Caco-2 (cell line): ENCODE measurements at regions not wholly inside any gene's neighbourhood (a gene's known extent, or its start where the extent isn't known, plus 50 kb on each side); places are given as distances from the start of the nearest gene placed in this dataset.

ENCODE experiments used
- BruUV-seq: library from RNA; stranded (reverse); fragments of 400-500 nt; replicated peaks from 2 replicates; lab custom pipeline; 2021; lab: Mats Ljungman, UMichigan
- CTCF ChIA-PET: fragments of 300-600 bp; sonication (Branson Sonifier 250); formaldehyde crosslinking; loops from one replicate; lab custom pipeline; 2022; ENCODE audit warnings: antibody characterized with exemption; lab: Charles Lee
- POLR2A ChIA-PET: fragments of 300-600 bp; sonication (Branson Sonifier 250); formaldehyde crosslinking; loops from one replicate; lab custom pipeline; 2022; ENCODE audit warnings: antibody characterized with exemption; lab: Charles Lee
- DNase-seq, 2 experiments: peaks; one replicate each; pipeline versions ENCODE4 v3.0.0 to v3.0.0-alpha.2; 2020 to 2022
- H3K27me3 ChIP-seq: replicated peaks from 2 replicates; pipeline ENCODE4 v1.6.0; 2011; ENCODE audit warnings: low read length; ENCODE audit not compliant: control insufficient read depth, insufficient read depth
- H3K36me3 ChIP-seq: 2 replicates; pipeline ENCODE4 v1.5.1; 2011; ENCODE audit warnings: low read length; ENCODE audit not compliant: control insufficient read depth, insufficient read depth
- H3K4me1 ChIP-seq: fragments of 250-450 bp; sonication (Bioruptor Pico); 2 replicates; pipeline ENCODE4 v1.5.1; 2020; ENCODE audit warnings: mild to moderate bottlenecking
- H3K4me3 ChIP-seq: 2 replicates; pipeline ENCODE4 v1.5.1; 2011; ENCODE audit warnings: low read depth, mild to moderate bottlenecking, control low read depth, low read length
- H3K9me3 ChIP-seq: fragments of 250-450 bp; sonication (Bioruptor Pico); 2 replicates; pipeline ENCODE4 v1.5.1; 2020; ENCODE audit warnings: mild to moderate bottlenecking, moderate library complexity
- H3K27ac Mint-ChIP-seq: one replicate; pipeline ENCODE4 v1.8.0; 2022; ENCODE audit warnings: mixed read lengths; ENCODE audit not compliant: unreplicated experiment
- H3K27me3 Mint-ChIP-seq: one replicate; pipeline ENCODE4 v1.8.0; 2022; ENCODE audit warnings: mixed read lengths; ENCODE audit not compliant: insufficient read depth, unreplicated experiment
- H3K36me3 Mint-ChIP-seq: one replicate; pipeline ENCODE4 v1.8.0; 2022; ENCODE audit warnings: mild to moderate bottlenecking, mixed read lengths; ENCODE audit not compliant: insufficient read depth, unreplicated experiment
- H3K4me1 Mint-ChIP-seq: one replicate; pipeline ENCODE4 v1.8.0; 2022; ENCODE audit warnings: low read depth, mixed read lengths; ENCODE audit not compliant: unreplicated experiment
- H3K4me3 Mint-ChIP-seq: one replicate; pipeline ENCODE4 v1.8.0; 2022; ENCODE audit warnings: mild to moderate bottlenecking, moderate library complexity, mixed read lengths; ENCODE audit not compliant: unreplicated experiment
- H3K9me3 Mint-ChIP-seq: one replicate; pipeline ENCODE4 v1.8.0; 2022; ENCODE audit warnings: mixed read lengths; ENCODE audit not compliant: unreplicated experiment
- intact Hi-C: fragments of 100-400 bp; cut with micrococcal nuclease; formaldehyde crosslinking; loops from one replicate; pipeline ENCODE4 v1.10.0; 2022; ENCODE audit not compliant: unreplicated experiment
- TF ChIP-seq, protein P1 (sequence below), 2 experiments: fragments of 200-600 bp in 1 of 2; IDR thresholded peaks; 1 replicate in 1 of 2; 2 replicates in 1 of 2; pipeline versions ENCODE4 v1.5.1 to v1.8.0; 2011 to 2022; ENCODE audit warnings: antibody characterized with exemption in 1 of 2, control low read depth in 1 of 2, inconsistent platforms in 1 of 2, low read depth in 1 of 2, low read length in 1 of 2, mild to moderate bottlenecking in 1 of 2, moderate library complexity in 1 of 2; ENCODE audit not compliant: insufficient read depth in 1 of 2, severe bottlenecking in 1 of 2, unreplicated experiment in 1 of 2

DNA sequence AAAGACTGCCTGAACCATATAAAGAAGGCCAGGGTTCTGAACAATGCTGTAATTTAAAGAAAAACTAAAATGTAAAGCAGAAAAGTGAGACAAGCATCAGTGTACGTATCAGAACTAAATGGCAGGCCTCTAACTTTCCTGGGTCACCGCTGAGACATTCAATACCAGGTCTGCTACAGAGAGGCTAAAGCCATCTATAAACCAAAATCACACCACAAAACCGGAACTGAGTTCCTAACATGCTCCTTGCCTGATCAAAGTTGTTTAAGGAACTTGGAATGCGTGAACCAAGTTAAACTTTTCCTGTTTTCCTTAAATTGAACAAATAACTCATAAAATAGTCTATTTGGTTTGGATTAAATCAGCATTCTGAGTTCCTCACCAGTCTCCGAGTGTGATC, 55.3 kb upstream of the TECRL start:
- Mint-ChIP-seq H3K27me3 (no peaks in the 10 kb centered on the region), H3K36me3 (no peaks in the 10 kb centered on the region), H3K4me3 (no peak overlapping the region), H3K9me3 (no peaks in the 10 kb centered on the region), H3K4me1 (no peaks in the 10 kb centered on the region), H3K27ac (no peak overlapping the region)
- Histone ChIP-seq H3K27me3 (no peaks in the 10 kb centered on the region), H3K9me3 (no peaks in the 10 kb centered on the region), H3K4me3 (no peak overlapping the region), H3K36me3 (no peaks in the 10 kb centered on the region), H3K4me1 (no peaks in the 10 kb centered on the region)
- POLR2A ChIA-PET: no interaction called here
- DNase-seq: no peak
- BruUV-seq: no TSS peak
- CTCF ChIA-PET: no interaction called here
- intact Hi-C loops: no loop called here
- TF ChIP-seq, protein P1, sequence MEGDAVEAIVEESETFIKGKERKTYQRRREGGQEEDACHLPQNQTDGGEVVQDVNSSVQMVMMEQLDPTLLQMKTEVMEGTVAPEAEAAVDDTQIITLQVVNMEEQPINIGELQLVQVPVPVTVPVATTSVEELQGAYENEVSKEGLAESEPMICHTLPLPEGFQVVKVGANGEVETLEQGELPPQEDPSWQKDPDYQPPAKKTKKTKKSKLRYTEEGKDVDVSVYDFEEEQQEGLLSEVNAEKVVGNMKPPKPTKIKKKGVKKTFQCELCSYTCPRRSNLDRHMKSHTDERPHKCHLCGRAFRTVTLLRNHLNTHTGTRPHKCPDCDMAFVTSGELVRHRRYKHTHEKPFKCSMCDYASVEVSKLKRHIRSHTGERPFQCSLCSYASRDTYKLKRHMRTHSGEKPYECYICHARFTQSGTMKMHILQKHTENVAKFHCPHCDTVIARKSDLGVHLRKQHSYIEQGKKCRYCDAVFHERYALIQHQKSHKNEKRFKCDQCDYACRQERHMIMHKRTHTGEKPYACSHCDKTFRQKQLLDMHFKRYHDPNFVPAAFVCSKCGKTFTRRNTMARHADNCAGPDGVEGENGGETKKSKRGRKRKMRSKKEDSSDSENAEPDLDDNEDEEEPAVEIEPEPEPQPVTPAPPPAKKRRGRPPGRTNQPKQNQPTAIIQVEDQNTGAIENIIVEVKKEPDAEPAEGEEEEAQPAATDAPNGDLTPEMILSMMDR (IDR thresholded peaks at IDR 0.05; ENCODE audit: insufficient read depth in 1 of 2, low read depth in 1 of 2, low read length in 1 of 2, severe bottlenecking in 1 of 2, unreplicated experiment in 1 of 2): no peak
